Endothelial cell of umbilical vein (primary cell): ENCODE measurements at regions not wholly inside any gene's neighbourhood (a gene's known extent, or its start where the extent isn't known, plus 50 kb on each side); places are given as distances from the start of the nearest gene placed in this dataset.

Experiments
- BruUV-seq: library from RNA; stranded (reverse); fragments of 400-500 nt; replicated peaks from 2 replicates; lab custom pipeline; 2021; lab: Mats Ljungman, UMichigan
- CTCF ChIA-PET: fragments of 300-600, 350-600 bp; sonication (Branson Sonifier 250); formaldehyde crosslinking; loops from one replicate; lab custom pipeline; 2021; ENCODE audit warnings: antibody characterized with exemption, inconsistent platforms; lab: Charles Lee
- POLR2A ChIA-PET: fragments of 300-600, 350-600 bp; sonication (Branson Sonifier 250); formaldehyde crosslinking; loops from one replicate; lab custom pipeline; 2021; ENCODE audit warnings: antibody characterized with exemption, inconsistent platforms; lab: Charles Lee
- DNase-seq: peaks from one replicate; pipeline ENCODE4 v3.0.0-alpha.2; 2011; ENCODE audit warnings: low read depth, low spot score
- FAIRE-seq: peaks from 2 replicates; lab custom pipeline; 2011; peaks lifted over from hg19 to GRCh38; lab: Jason Lieb, UNC
- H2AFZ ChIP-seq: 2 replicates; pipeline ENCODE4 v1.6.0; 2012; ENCODE audit warnings: low read depth, low read length, control low read depth, inconsistent platforms
- H3K27ac ChIP-seq: 2 replicates; pipeline ENCODE4 v1.5.1; 2011; ENCODE audit warnings: low read depth, mild to moderate bottlenecking, control low read depth, low read length, moderate library complexity; ENCODE audit not compliant: insufficient read depth
- H3K27me3 ChIP-seq, 2 experiments: 2 replicates each; pipeline versions ENCODE4 v1.6.0 to v1.6.1; 2011; ENCODE audit warnings: low read length in 2 of 2, mixed read lengths in 1 of 2; ENCODE audit not compliant: control insufficient read depth in 2 of 2, insufficient read depth in 2 of 2
- H3K36me3 ChIP-seq, 2 experiments: 2 replicates in 1 of 2; 3 replicates in 1 of 2; pipeline ENCODE4 v1.5.1; 2011; ENCODE audit warnings: low read length in 2 of 2, mild to moderate bottlenecking in 1 of 2, moderate library complexity in 1 of 2; ENCODE audit not compliant: control insufficient read depth in 2 of 2, insufficient read depth in 2 of 2; ENCODE audit errors: extremely low read depth in 1 of 2
- H3K4me1 ChIP-seq: 3 replicates; pipeline ENCODE4 v1.5.1; 2011; ENCODE audit warnings: mild to moderate bottlenecking, low read length; ENCODE audit not compliant: control insufficient read depth, insufficient read depth; ENCODE audit errors: extremely low read depth
- H3K4me2 ChIP-seq: 2 replicates; pipeline ENCODE4 v1.6.1; 2011; ENCODE audit warnings: low read length, control low read depth, mixed read lengths; ENCODE audit not compliant: insufficient read depth
- H3K4me3 ChIP-seq, 3 experiments: fragments of 200-600 bp in 1 of 3; sonication (generic), shearing (Covaris generic) in 1 of 3; replicated peaks in 1 of 3; 2 replicates each; pipeline ENCODE4 v1.5.1; 2011 to 2016; ENCODE audit warnings: control low read depth in 3 of 3, low read length in 3 of 3, mild to moderate bottlenecking in 2 of 3, inconsistent platforms in 1 of 3, low read depth in 1 of 3, moderate library complexity in 1 of 3; ENCODE audit not compliant: insufficient read depth in 1 of 3
- H3K79me2 ChIP-seq: 2 replicates; pipeline ENCODE4 v1.6.0; 2012; ENCODE audit warnings: low read length, inconsistent platforms; ENCODE audit not compliant: control insufficient read depth, insufficient read depth
- H3K9ac ChIP-seq: replicated peaks from 2 replicates; pipeline ENCODE3; 2011; ENCODE audit warnings: low read length, control low read depth; ENCODE audit not compliant: insufficient read depth; ENCODE audit errors: extremely low read depth
- H3K9me1 ChIP-seq: replicated peaks from 3 replicates; pipeline ENCODE4 v1.6.0; 2011; ENCODE audit warnings: mild to moderate bottlenecking, low read length; ENCODE audit not compliant: control insufficient read depth, insufficient read depth; ENCODE audit errors: extremely low read depth
- H3K9me3 ChIP-seq: replicated peaks from 2 replicates; pipeline ENCODE4 v1.5.1; 2012; ENCODE audit warnings: low read length, inconsistent platforms; ENCODE audit not compliant: control insufficient read depth, insufficient read depth
- H4K20me1 ChIP-seq: replicated peaks from 2 replicates; pipeline ENCODE3; 2011; ENCODE audit warnings: mild to moderate bottlenecking, low read length; ENCODE audit not compliant: control insufficient read depth, insufficient read depth; ENCODE audit errors: extremely low read depth
- CTCF ChIP-seq, 2 donors: IDR thresholded peaks; 1 replicate in 1 of 2; 2 replicates in 1 of 2; pipeline ENCODE4 v1.5.1; 2011; ENCODE audit warnings: low read length in 2 of 2, mild to moderate bottlenecking in 2 of 2, moderate library complexity in 2 of 2, control low read depth in 1 of 2, inconsistent platforms in 1 of 2, low read depth in 1 of 2; ENCODE audit not compliant: insufficient read depth in 1 of 2; ENCODE audit errors: extremely low read depth in 1 of 2
- EZH2 ChIP-seq: IDR thresholded peaks from 2 replicates; pipeline ENCODE4 v1.6.1; 2012; ENCODE audit warnings: borderline replicate concordance, low read depth, mild to moderate bottlenecking, moderate library complexity, low read length, inconsistent platforms; ENCODE audit not compliant: severe bottlenecking
- FOS ChIP-seq: IDR thresholded peaks from 2 replicates; pipeline ENCODE4 v1.6.1; 2011; ENCODE audit warnings: mild to moderate bottlenecking, low read length, moderate library complexity, borderline replicate concordance; ENCODE audit not compliant: insufficient read depth
- GATA2 ChIP-seq: IDR thresholded peaks from 2 replicates; pipeline ENCODE4 v1.7.0; 2011; ENCODE audit warnings: low read depth, mild to moderate bottlenecking, moderate library complexity, mixed read lengths, low read length; ENCODE audit not compliant: insufficient read length, insufficient read depth
- JUN ChIP-seq: IDR thresholded peaks from 2 replicates; pipeline ENCODE4 v1.6.1; 2011; ENCODE audit warnings: borderline replicate concordance, low read depth; ENCODE audit not compliant: insufficient read length, insufficient read depth
- MAX ChIP-seq: IDR thresholded peaks from 2 replicates; pipeline ENCODE4 v1.6.1; 2011; ENCODE audit not compliant: insufficient read depth, insufficient read length
- MYC ChIP-seq: IDR thresholded peaks from one replicate; pipeline ENCODE4 v1.6.1; 2011; ENCODE audit warnings: mild to moderate bottlenecking, low read depth, low read length
- POLR2A ChIP-seq: IDR thresholded peaks from 2 replicates; pipeline ENCODE4 v1.6.1; 2012; ENCODE audit warnings: low read depth, mild to moderate bottlenecking, control low read depth, low read length
- POLR2AphosphoS5 ChIP-seq: IDR thresholded peaks from 2 replicates; pipeline ENCODE4 v1.6.1; 2012; ENCODE audit warnings: low read depth, mild to moderate bottlenecking, control low read depth, low read length, moderate library complexity; ENCODE audit not compliant: insufficient read depth
- dilution Hi-C: fragments of 300-500 bp; cut with MboI; formaldehyde crosslinking; loops from one replicate; pipeline ENCODE4 v1.15.0; 2019; ENCODE audit warnings: low sequenced_read_pairs; ENCODE audit not compliant: extremely low pct_ligation_motif_present
- intact Hi-C: fragments of 100-400 bp; cut with micrococcal nuclease; formaldehyde crosslinking; loops from one replicate; pipeline ENCODE4 v1.10.0; 2022

- H3K4me1 ChIP-seq = no peaks in the 10 kb centered on the region
- CTCF ChIA-PET = no interaction called here
- TF ChIP-seq POLR2AphosphoS5 (no peak), GATA2 (no peak), MAX (no peak), CTCF (IDR thresholded peaks at IDR 0.05; ENCODE audit: extremely low read depth in 1 of 2, insufficient read depth in 1 of 2, low read depth in 1 of 2, low read length in 2 of 2) (no peak), POLR2A (no peak), EZH2 (no peak), MYC (no peak), JUN (no peak), FOS (no peak)
- H2AFZ ChIP-seq = no peak overlapping the region
- dilution Hi-C loops (no loop called here), intact Hi-C loops (no loop called here)
- no peak overlapping the region for H3K9ac ChIP-seq
- H3K36me3 ChIP-seq = no peaks in the 10 kb centered on the region
- peaks cover 2% of the 10 kb centered on the region for H3K9me3 ChIP-seq
- H3K79me2 ChIP-seq = no peaks in the 10 kb centered on the region
- DNase-seq = no peak
- H3K4me3 ChIP-seq = no peak overlapping the region
- no peaks in the 10 kb centered on the region for H4K20me1 ChIP-seq
- H3K27me3 ChIP-seq = no peaks in the 10 kb centered on the region
- H3K9me1 ChIP-seq = no peaks in the 10 kb centered on the region
- BruUV-seq = no TSS peak
- no peak overlapping the region for H3K4me2 ChIP-seq
- no peak for FAIRE-seq
- no peak overlapping the region for H3K27ac ChIP-seq
- POLR2A ChIA-PET = no interaction called here
These were observed 505.0 kb downstream of the ARAP2 start for GRCh38 chr4:35739308-35739707.
